GM12874 (cell line): ENCODE measurements at regions not wholly inside any gene's neighbourhood (a gene's known extent, or its start where the extent isn't known, plus 50 kb on each side); places are given as distances from the start of the nearest gene placed in this dataset.

Experiments used
- CTCF ChIP-seq: IDR thresholded peaks from 2 replicates; pipeline ENCODE4 v1.5.1; 2011; ENCODE audit warnings: low read depth, mild to moderate bottlenecking, control low read depth, low read length, moderate library complexity; ENCODE audit not compliant: insufficient read depth

- TF ChIP-seq CTCF = no peak
These were observed 354.8 kb downstream of the MID1IP1 start for GRCh38 chrX:39156051-39156450.

- no peak for TF ChIP-seq CTCF
These were observed 355.7 kb downstream of the MID1IP1 start for GRCh38 chrX:39157006-39157405.

GRCh38 chrX:39157796-39158195 is 356.5 kb downstream of the MID1IP1 start:
- no peak for TF ChIP-seq CTCF

- TF ChIP-seq CTCF = no peak
These were observed 357.8 kb downstream of the MID1IP1 start for GRCh38 chrX:39158801-39159657.

GRCh38 chrX:39159921-39160507 is 358.8 kb downstream of the MID1IP1 start:
- TF ChIP-seq CTCF = no peak

GRCh38 chrX:39161611-39162255 is 360.5 kb downstream of the MID1IP1 start:
- TF ChIP-seq CTCF = no peak

- TF ChIP-seq CTCF = peak; percentile 39
These were observed 361.1 kb downstream of the MID1IP1 start for GRCh38 chrX:39162322-39162735.
